ENCODE measurements at regions not wholly inside any gene's neighbourhood (a gene's known extent, or its start where the extent isn't known, plus 50 kb on each side); places are given as distances from the start of the nearest gene placed in this dataset.

DNA sequence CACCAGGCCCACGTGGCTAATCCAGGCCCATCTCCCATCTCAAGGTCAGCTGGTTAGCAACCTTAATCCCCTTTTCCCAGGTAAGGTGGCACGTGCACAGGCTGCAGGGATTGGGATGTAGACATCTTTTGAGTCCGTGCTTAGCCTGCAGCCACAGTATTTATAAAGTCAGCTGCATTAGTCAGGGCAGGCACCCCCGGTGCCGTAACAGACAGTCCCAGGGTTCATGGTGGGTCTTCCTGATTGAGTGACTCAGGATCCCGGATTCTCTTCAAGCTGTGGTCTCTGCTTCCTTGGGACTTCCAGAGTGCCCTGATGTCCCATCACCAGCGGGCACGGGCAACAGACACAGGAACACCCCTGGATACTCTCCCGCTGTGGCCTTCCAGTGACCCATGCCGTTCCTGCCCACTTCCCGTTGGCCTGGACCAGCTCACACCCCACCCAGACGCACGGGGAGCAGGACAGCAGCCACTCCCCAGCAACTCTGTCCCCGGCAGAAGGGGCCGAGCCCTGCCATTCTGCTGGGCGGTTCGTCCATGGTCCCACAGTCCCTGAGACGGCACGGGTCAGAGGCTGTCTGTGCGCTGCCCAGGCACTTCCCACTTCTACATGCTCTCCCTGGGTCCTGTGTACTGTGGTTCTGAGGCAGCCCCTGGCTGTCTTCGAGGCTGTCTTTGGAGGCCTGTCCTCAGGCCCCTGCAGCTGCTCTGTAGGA is 248.6 kb upstream of the GSE1 start:
- no peak for TF ChIP-seq CTCF (conservative IDR thresholded peaks at IDR 0.05)
- TF ChIP-seq EZH2 (IDR thresholded peaks at IDR 0.05; ENCODE audit: low read depth): no peak

All from PC-9 (cell line).